GM12878 (cell line): ENCODE measurements at regions not wholly inside any gene's neighbourhood (a gene's known extent, or its start where the extent isn't known, plus 50 kb on each side); places are given as distances from the start of the nearest gene placed in this dataset.

Experiments used
- ATAC-seq: fragments of 200-7000 bp; cut with Tn5 transposase; 3 replicates; pipeline ENCODE4 v1.9.1; 2020; ENCODE audit warnings: mild to moderate bottlenecking, moderate library complexity
- BruUV-seq: library from RNA; stranded (reverse); fragments of 400-500 nt; replicated peaks from 2 replicates; lab custom pipeline; 2021; lab: Mats Ljungman, UMichigan
- CTCF ChIA-PET: fragments of 300-600 bp; sonication (Branson Sonifier 250); formaldehyde crosslinking; extraction: SDS; loops from one replicate; lab custom pipeline; 2021; ENCODE audit warnings: inconsistent platforms; lab: Yijun Ruan, JAX
- POLR2A ChIA-PET: fragments of 350-600 bp; formaldehyde crosslinking; extraction: SDS; loops from one replicate; lab custom pipeline; 2021; ENCODE audit warnings: inconsistent platforms; lab: Charles Lee
- RAD21 ChIA-PET: fragments of 300-600 bp; sonication (Branson Sonifier 250); formaldehyde crosslinking; loops from one replicate; lab custom pipeline; 2023; ENCODE audit warnings: antibody characterized with exemption; ENCODE audit not compliant: unreplicated experiment; lab: Charles Lee
- SMC1A ChIA-PET: fragments of 300-600 bp; sonication (Branson Sonifier 250); formaldehyde crosslinking; loops from one replicate; lab custom pipeline; 2023; ENCODE audit not compliant: unreplicated experiment, uncharacterized antibody; lab: Charles Lee
- DNase-seq: peaks from one replicate; pipeline ENCODE4 v3.0.0-alpha.2; 2011; ENCODE audit warnings: low read depth, low spot score
- FAIRE-seq: peaks from 3 replicates; lab custom pipeline; 2011; peaks lifted over from hg19 to GRCh38; lab: Jason Lieb, UNC
- H2AFZ ChIP-seq: 2 replicates; pipeline ENCODE4 v1.6.0; 2011; ENCODE audit warnings: low read depth, low read length, control low read depth; ENCODE audit not compliant: control insufficient read depth
- H3K27ac ChIP-seq: 2 replicates; pipeline ENCODE4 v1.5.1; 2011; ENCODE audit warnings: control low read depth; ENCODE audit not compliant: control insufficient read depth, insufficient read depth
- H3K27me3 ChIP-seq, 2 experiments: replicated peaks in 1 of 2; 2 replicates each; pipeline versions ENCODE4 v1.6.0 to v1.6.1; 2011; ENCODE audit warnings: low read length in 1 of 2; ENCODE audit not compliant: control insufficient read depth in 2 of 2, insufficient read depth in 2 of 2
- H3K36me3 ChIP-seq, 2 experiments: 2 replicates each; pipeline ENCODE4 v1.5.1; 2011; ENCODE audit warnings: low read length in 1 of 2; ENCODE audit not compliant: control insufficient read depth in 2 of 2, insufficient read depth in 2 of 2
- H3K4me1 ChIP-seq: 2 replicates; pipeline ENCODE4 v1.6.1; 2011; ENCODE audit warnings: mild to moderate bottlenecking, low read length, moderate library complexity, mixed read lengths; ENCODE audit not compliant: control insufficient read depth, insufficient read depth
- H3K4me2 ChIP-seq: 2 replicates; pipeline ENCODE4 v1.6.0; 2011; ENCODE audit warnings: control low read depth; ENCODE audit not compliant: control insufficient read depth, insufficient read depth
- H3K4me3 ChIP-seq: fragments of 200-600 bp; sonication (generic); 2 replicates; pipeline ENCODE4 v1.5.1; 2016
- H3K79me2 ChIP-seq: 2 replicates; pipeline ENCODE4 v1.6.0; 2011; ENCODE audit warnings: low read length; ENCODE audit not compliant: control insufficient read depth, insufficient read depth
- H3K9ac ChIP-seq: 2 replicates; pipeline ENCODE4 v1.8.0; 2011; ENCODE audit warnings: low read length, control low read depth, mixed read lengths; ENCODE audit not compliant: control insufficient read depth, insufficient read depth
- H3K9me3 ChIP-seq: replicated peaks from 3 replicates; pipeline ENCODE4 v1.5.1; 2011; ENCODE audit warnings: mild to moderate bottlenecking, low read length; ENCODE audit not compliant: control insufficient read depth, insufficient read depth
- H4K20me1 ChIP-seq: 2 replicates; pipeline ENCODE4 v1.6.0; 2011; ENCODE audit not compliant: control insufficient read depth, insufficient read depth
- ATF7 ChIP-seq: fragments of 450-650 bp; IDR thresholded peaks from 2 replicates; pipeline ENCODE4 v1.6.1; 2016; ENCODE audit warnings: low read depth, mild to moderate bottlenecking
- CBX5 ChIP-seq: sonication (generic); IDR thresholded peaks from 2 replicates; pipeline ENCODE4 v1.6.1; 2016; ENCODE audit warnings: low read depth, moderate library complexity, mild to moderate bottlenecking, inconsistent platforms
- CHD1 ChIP-seq: IDR thresholded peaks from 2 replicates; pipeline ENCODE4 v1.6.1; 2012; ENCODE audit warnings: low read depth, low read length, improper control_type of control experiment
- EED ChIP-seq: sonication (generic); IDR thresholded peaks from 2 replicates; pipeline ENCODE4 v1.6.1; 2016; ENCODE audit warnings: antibody characterized with exemption, low read depth
- HCFC1 ChIP-seq: fragments of 150-350 bp; IDR thresholded peaks from 2 replicates; pipeline ENCODE4 v1.6.1; 2014; ENCODE audit warnings: low read length
- IRF4 ChIP-seq: IDR thresholded peaks from 2 replicates; pipeline ENCODE4 v1.6.1; 2011; ENCODE audit warnings: low read depth, low read length
- JUND ChIP-seq: IDR thresholded peaks from 2 replicates; pipeline ENCODE4 v1.6.1; 2012; ENCODE audit warnings: low read depth, mild to moderate bottlenecking, low read length, improper control_type of control experiment, moderate library complexity
- KDM1A ChIP-seq: fragments of 200-600 bp; sonication (generic); IDR thresholded peaks from 2 replicates; pipeline ENCODE4 v1.6.1; 2016; ENCODE audit warnings: borderline replicate concordance
- KLF5 ChIP-seq: fragments of 450-650 bp; IDR thresholded peaks from 2 replicates; pipeline ENCODE4 v1.6.1; 2014; ENCODE audit warnings: mild to moderate bottlenecking; ENCODE audit not compliant: partially characterized antibody
- MTA2 ChIP-seq: fragments of 450-650 bp; IDR thresholded peaks from 2 replicates; pipeline ENCODE4 v1.6.1; 2016; ENCODE audit warnings: low read depth, mild to moderate bottlenecking, moderate library complexity
- MYB ChIP-seq: fragments of 150-350 bp; IDR thresholded peaks from 2 replicates; pipeline ENCODE4 v1.6.1; 2014; ENCODE audit warnings: mild to moderate bottlenecking, low read depth, low read length, borderline replicate concordance
- NR2F1 ChIP-seq: fragments of 450-650 bp; conservative IDR thresholded peaks from 2 replicates; pipeline ENCODE4 v1.6.1; 2017; ENCODE audit warnings: mild to moderate bottlenecking
- PAX5 ChIP-seq: IDR thresholded peaks from 2 replicates; pipeline ENCODE4 v1.6.1; 2011; ENCODE audit warnings: low read depth, low read length, borderline replicate concordance
- ZBED1 ChIP-seq: IDR thresholded peaks from 2 replicates; pipeline ENCODE4 v1.6.1; 2016; ENCODE audit warnings: borderline replicate concordance
- ZNF24 ChIP-seq: fragments of 450-650 bp; IDR thresholded peaks from 2 replicates; pipeline ENCODE4 v1.6.1; 2017; ENCODE audit warnings: antibody characterized with exemption, mild to moderate bottlenecking
- ZNF384 ChIP-seq: IDR thresholded peaks from 2 replicates; pipeline ENCODE4 v1.6.1; 2012; ENCODE audit warnings: low read depth, mild to moderate bottlenecking, low read length, improper control_type of control experiment, borderline replicate concordance
- WGBS: methylation state at CpG from one replicate; pipeline ENCODE4 v1.1.6; 2016; ENCODE audit warnings: low lambda C conversion rate; ENCODE audit not compliant: insufficient replicate concordance, insufficient coverage; ENCODE audit errors: missing lambda C conversion rate; 5-methylcytosine and 5-hydroxymethylcytosine counted together
- in situ Hi-C: fragments of 300-500 bp; cut with MboI; formaldehyde crosslinking; loops from 9 replicates; pipeline ENCODE4 v1.14.3; 2018; ENCODE audit warnings: mixed read lengths
- intact Hi-C: fragments of 100-400 bp; cut with micrococcal nuclease; formaldehyde crosslinking; loops from one replicate; pipeline ENCODE4 v1.14.2; 2022; ENCODE audit not compliant: unreplicated experiment
- TF ChIP-seq, protein P1 (sequence below): IDR thresholded peaks from 2 replicates; pipeline ENCODE4 v1.6.1; 2012; ENCODE audit warnings: low read depth, low read length, improper control_type of control experiment
- TF ChIP-seq, protein P2 (sequence below): fragments of 450-650 bp; IDR thresholded peaks from 2 replicates; pipeline ENCODE4 v1.6.1; 2014; ENCODE audit warnings: mild to moderate bottlenecking
- TF ChIP-seq, protein P3 (sequence below): fragments of 450-650 bp; IDR thresholded peaks from 2 replicates; pipeline ENCODE4 v1.6.1; 2016; ENCODE audit warnings: mild to moderate bottlenecking
- TF ChIP-seq, protein P4 (sequence below): fragments of 450-650 bp; IDR thresholded peaks from 2 replicates; pipeline ENCODE4 v1.6.1; 2017; ENCODE audit warnings: mild to moderate bottlenecking, low read depth, inconsistent platforms; ENCODE audit not compliant: poor library complexity, severe bottlenecking

DNA sequence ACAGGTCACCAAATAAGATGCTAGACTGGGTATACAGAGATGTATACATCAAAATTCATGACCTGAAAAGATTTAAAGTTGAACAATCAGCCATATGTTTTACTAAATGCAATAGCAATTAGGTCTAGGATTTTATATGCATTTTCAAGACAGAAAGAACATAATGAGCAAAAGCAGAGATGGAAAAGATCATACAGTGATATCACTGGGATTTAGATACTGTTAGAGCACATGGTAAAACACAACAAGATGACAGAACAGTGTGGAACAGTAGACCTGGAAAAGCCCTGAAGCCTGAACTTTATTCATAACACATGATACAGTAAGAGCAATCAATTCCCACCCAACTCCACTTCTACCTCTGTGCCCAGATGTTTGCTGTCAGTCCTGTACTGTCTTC is 585.9 kb downstream of the PRR16 start (continued):
- TF ChIP-seq, protein P1, sequence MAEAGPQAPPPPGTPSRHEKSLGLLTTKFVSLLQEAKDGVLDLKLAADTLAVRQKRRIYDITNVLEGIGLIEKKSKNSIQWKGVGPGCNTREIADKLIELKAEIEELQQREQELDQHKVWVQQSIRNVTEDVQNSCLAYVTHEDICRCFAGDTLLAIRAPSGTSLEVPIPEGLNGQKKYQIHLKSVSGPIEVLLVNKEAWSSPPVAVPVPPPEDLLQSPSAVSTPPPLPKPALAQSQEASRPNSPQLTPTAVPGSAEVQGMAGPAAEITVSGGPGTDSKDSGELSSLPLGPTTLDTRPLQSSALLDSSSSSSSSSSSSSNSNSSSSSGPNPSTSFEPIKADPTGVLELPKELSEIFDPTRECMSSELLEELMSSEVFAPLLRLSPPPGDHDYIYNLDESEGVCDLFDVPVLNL, result no peak
- TF ChIP-seq, protein P2, sequence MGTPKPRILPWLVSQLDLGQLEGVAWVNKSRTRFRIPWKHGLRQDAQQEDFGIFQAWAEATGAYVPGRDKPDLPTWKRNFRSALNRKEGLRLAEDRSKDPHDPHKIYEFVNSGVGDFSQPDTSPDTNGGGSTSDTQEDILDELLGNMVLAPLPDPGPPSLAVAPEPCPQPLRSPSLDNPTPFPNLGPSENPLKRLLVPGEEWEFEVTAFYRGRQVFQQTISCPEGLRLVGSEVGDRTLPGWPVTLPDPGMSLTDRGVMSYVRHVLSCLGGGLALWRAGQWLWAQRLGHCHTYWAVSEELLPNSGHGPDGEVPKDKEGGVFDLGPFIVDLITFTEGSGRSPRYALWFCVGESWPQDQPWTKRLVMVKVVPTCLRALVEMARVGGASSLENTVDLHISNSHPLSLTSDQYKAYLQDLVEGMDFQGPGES, result no peak
- TF ChIP-seq PAX5 (no peak), ZNF24 (no peak)

DNA sequence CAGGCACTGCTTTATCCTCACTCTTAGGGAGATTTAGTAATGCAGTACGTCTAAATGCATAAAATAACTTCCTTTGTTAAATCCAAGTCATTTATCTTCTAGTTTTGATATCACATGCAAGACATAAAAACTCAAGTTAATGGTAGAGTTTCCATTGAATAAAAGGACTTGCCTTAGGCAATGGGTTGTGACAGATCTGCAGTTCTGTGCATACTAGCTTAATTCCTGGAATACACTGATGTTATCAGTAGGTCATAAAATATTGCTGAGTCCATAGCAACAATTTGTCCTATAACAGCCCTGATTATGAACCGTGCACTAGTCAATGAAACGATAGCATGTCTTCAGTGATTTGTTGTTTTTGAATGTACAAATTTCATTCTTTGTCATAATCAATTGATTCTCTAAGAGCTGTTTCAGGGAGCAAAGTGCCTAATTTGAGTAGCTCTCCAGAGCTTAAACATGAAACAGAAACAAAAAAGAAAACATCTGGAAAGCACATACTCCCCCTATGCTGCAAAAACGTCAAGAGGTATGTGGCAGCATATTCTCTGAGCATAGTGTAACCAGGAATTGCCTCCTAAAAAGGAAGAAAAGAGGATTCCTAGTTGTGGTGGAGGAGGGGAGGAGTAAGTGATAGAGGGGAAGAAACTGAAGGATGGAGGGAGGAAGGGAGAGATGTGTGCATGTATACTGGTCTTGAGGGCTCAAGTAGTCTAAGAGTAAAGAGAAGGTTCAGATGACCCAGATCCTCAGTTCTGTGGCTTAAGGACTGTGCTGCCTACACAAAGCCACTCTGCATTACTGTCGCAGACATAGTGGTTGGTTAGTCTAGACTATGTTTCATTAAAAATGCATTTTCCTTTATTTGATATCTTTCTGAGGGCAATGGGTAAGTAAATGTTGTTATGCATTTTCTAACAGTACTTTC is 589.2 kb downstream of the PRR16 start:
- SMC1A ChIA-PET, result no interaction called here
- intact Hi-C loops, result no loop called here
- no peak overlapping the region for H3K9ac ChIP-seq
- ATAC-seq (no peak), FAIRE-seq (no peak), DNase-seq (no peak)
- CTCF ChIA-PET, result no interaction called here
- no peaks in the 10 kb centered on the region for H3K79me2 ChIP-seq
- H2AFZ ChIP-seq, result no peak overlapping the region
- no peaks in the 10 kb centered on the region for H4K20me1 ChIP-seq
- POLR2A ChIA-PET, result no interaction called here
- no peaks in the 10 kb centered on the region for H3K36me3 ChIP-seq
- 10% methylated on average over 5 of the region's 5 CpGs for WGBS
- RAD21 ChIA-PET, result no interaction called here
- H3K27ac ChIP-seq, result no peak overlapping the region
- no peaks in the 10 kb centered on the region for H3K9me3 ChIP-seq
- no peak overlapping the region for H3K4me2 ChIP-seq
- H3K27me3 ChIP-seq, result no peaks in the 10 kb centered on the region
- no peaks in the 10 kb centered on the region for H3K4me1 ChIP-seq
- no TSS peak for BruUV-seq
- no peak overlapping the region for H3K4me3 ChIP-seq
- TF ChIP-seq NR2F1, result no peak
- no peak for TF ChIP-seq EED
- no peak for TF ChIP-seq KDM1A
- no peak for TF ChIP-seq MTA2
- no peak for TF ChIP-seq ATF7
- TF ChIP-seq, protein P3, sequence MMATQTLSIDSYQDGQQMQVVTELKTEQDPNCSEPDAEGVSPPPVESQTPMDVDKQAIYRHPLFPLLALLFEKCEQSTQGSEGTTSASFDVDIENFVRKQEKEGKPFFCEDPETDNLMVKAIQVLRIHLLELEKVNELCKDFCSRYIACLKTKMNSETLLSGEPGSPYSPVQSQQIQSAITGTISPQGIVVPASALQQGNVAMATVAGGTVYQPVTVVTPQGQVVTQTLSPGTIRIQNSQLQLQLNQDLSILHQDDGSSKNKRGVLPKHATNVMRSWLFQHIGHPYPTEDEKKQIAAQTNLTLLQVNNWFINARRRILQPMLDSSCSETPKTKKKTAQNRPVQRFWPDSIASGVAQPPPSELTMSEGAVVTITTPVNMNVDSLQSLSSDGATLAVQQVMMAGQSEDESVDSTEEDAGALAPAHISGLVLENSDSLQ, result no peak
- no peak for TF ChIP-seq CHD1
- TF ChIP-seq KLF5, result no peak
- TF ChIP-seq, protein P4, sequence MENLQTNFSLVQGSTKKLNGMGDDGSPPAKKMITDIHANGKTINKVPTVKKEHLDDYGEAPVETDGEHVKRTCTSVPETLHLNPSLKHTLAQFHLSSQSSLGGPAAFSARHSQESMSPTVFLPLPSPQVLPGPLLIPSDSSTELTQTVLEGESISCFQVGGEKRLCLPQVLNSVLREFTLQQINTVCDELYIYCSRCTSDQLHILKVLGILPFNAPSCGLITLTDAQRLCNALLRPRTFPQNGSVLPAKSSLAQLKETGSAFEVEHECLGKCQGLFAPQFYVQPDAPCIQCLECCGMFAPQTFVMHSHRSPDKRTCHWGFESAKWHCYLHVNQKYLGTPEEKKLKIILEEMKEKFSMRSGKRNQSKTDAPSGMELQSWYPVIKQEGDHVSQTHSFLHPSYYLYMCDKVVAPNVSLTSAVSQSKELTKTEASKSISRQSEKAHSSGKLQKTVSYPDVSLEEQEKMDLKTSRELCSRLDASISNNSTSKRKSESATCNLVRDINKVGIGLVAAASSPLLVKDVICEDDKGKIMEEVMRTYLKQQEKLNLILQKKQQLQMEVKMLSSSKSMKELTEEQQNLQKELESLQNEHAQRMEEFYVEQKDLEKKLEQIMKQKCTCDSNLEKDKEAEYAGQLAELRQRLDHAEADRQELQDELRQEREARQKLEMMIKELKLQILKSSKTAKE, result no peak
- no peak for TF ChIP-seq HCFC1
- no peak for TF ChIP-seq MYB
- TF ChIP-seq JUND, result no peak
- no peak for TF ChIP-seq ZBED1
- TF ChIP-seq CBX5, result no peak
- TF ChIP-seq IRF4, result no peak
- TF ChIP-seq ZNF384, result no peak
- TF ChIP-seq, all 136 proteins: peak for 0
- in situ Hi-C loops, result no loop called here
